Aorta (tissue), 5 donors: ENCODE measurements at regions not wholly inside any gene's neighbourhood (a gene's known extent, or its start where the extent isn't known, plus 50 kb on each side); places are given as distances from the start of the nearest gene placed in this dataset.
"Not testable (repeated sequence)": the region's sequence is repeated elsewhere in the genome, so short reads cannot be mapped to it uniquely, and the experiment has no call there.

Experiments
- ATAC-seq: fragments of 200-7000 bp; cut with Tn5 transposase; one replicate; pipeline ENCODE4 v1.9.1; 2022; ENCODE audit warnings: moderate library complexity; ENCODE audit not compliant: low FRiP score
- DNase-seq, 2 donors: peaks; one replicate each; pipeline ENCODE4 v3.0.0-alpha.2; 2020
- H3K27ac ChIP-seq, 2 donors: one replicate each; pipeline ENCODE4 v1.5.1; 2013; ENCODE audit warnings: low read length in 2 of 2, mild to moderate bottlenecking in 2 of 2, moderate library complexity in 2 of 2, control low read depth in 1 of 2, inconsistent platforms in 1 of 2, low read depth in 1 of 2
- H3K27me3 ChIP-seq, 2 donors: one replicate each; pipeline ENCODE4 v1.6.1; 2013; ENCODE audit warnings: control low read depth in 1 of 2, low read length in 1 of 2, mild to moderate bottlenecking in 1 of 2, moderate library complexity in 1 of 2; ENCODE audit not compliant: insufficient read depth in 2 of 2, control insufficient read depth in 1 of 2
- H3K36me3 ChIP-seq, 2 donors: one replicate each; pipeline ENCODE4 v1.6.1; 2013; ENCODE audit warnings: control low read depth in 1 of 2, low read length in 1 of 2, mild to moderate bottlenecking in 1 of 2; ENCODE audit not compliant: insufficient read depth in 2 of 2, control insufficient read depth in 1 of 2
- H3K4me1 ChIP-seq, 2 donors: one replicate each; pipeline ENCODE4 v1.6.1; 2013; ENCODE audit warnings: low read length in 2 of 2, control low read depth in 1 of 2, mild to moderate bottlenecking in 1 of 2, moderate library complexity in 1 of 2; ENCODE audit not compliant: insufficient read depth in 2 of 2, control insufficient read depth in 1 of 2
- H3K4me3 ChIP-seq, 2 donors: one replicate each; pipeline ENCODE4 v1.5.1; 2013; ENCODE audit warnings: low read length in 2 of 2, control low read depth in 1 of 2, mild to moderate bottlenecking in 1 of 2
- H3K9me3 ChIP-seq: one replicate; pipeline ENCODE4 v1.6.1; 2013; ENCODE audit warnings: mild to moderate bottlenecking, low read length; ENCODE audit not compliant: control insufficient read depth
- WGBS, 2 donors: extraction: QIAGEN DNeasy Blood & Tissue Kit; methylation state at CpG; one replicate each; pipeline ENCODE4 v1.1.7; 2013; 5-methylcytosine and 5-hydroxymethylcytosine counted together
- intact Hi-C, 2 donors: fragments of 100-400 bp; cut with DNase I; formaldehyde crosslinking; loops; one replicate each; pipeline versions ENCODE4 v1.14.2 to v1.15.0; 2022
- donor health status: healthy with polysubstance abuse.
- donor health status: Bipolar disorder and iron deficiency.
- donor health status: DM: no; HTN: no; CAD: no.
- donor health status: DM: no; HTN: no; CAD: no.
- donor health status: DM: yes; HTN: yes; CAD: no.

GRCh38 chr16:58850019-58850677, 116.0 kb upstream of the GOT2 start:
- Histone ChIP-seq H3K9me3 (no peaks in the 10 kb centered on the region), H3K36me3 (no peaks in the 10 kb centered on the region), H3K27ac (no peak overlapping the region), H3K4me3 (no peak overlapping the region), H3K4me1 (no peaks in the 10 kb centered on the region), H3K27me3 (no peaks in the 10 kb centered on the region)
- intact Hi-C loops = no loop called here
- WGBS, 2 donors = 42 to 47% methylated on average over 4 of the region's 4 CpGs
- DNase-seq (no peak), ATAC-seq (no peak)

DNA sequence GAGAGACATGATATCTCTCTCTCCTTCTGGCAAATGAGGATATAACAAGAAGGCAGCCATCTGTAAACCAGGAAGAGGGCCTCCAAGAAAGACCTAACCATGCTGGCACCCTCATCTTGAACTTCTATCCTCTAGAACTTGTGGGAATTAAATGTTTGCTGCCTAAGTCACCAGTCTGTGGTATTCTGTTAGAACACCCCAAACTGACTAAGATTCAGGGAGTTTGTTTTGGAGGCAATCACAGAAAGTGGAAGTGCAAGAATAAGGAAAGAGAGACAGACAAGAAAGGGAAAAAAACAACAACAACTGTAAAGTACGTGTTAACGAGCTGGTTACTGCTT, 114.5 kb upstream of the GOT2 start:
- no peaks in the 10 kb centered on the region for H3K9me3 ChIP-seq
- intact Hi-C loops = no loop called here
- no peaks in the 10 kb centered on the region for H3K36me3 ChIP-seq
- H3K4me3 ChIP-seq = no peak overlapping the region
- H3K4me1 ChIP-seq = no peaks in the 10 kb centered on the region
- no peak for ATAC-seq
- DNase-seq = no peak
- no peaks in the 10 kb centered on the region for H3K27me3 ChIP-seq
- WGBS, 2 donors = 94 to 98% methylated on average over 2 of the region's 2 CpGs
- no peak overlapping the region for H3K27ac ChIP-seq

DNA sequence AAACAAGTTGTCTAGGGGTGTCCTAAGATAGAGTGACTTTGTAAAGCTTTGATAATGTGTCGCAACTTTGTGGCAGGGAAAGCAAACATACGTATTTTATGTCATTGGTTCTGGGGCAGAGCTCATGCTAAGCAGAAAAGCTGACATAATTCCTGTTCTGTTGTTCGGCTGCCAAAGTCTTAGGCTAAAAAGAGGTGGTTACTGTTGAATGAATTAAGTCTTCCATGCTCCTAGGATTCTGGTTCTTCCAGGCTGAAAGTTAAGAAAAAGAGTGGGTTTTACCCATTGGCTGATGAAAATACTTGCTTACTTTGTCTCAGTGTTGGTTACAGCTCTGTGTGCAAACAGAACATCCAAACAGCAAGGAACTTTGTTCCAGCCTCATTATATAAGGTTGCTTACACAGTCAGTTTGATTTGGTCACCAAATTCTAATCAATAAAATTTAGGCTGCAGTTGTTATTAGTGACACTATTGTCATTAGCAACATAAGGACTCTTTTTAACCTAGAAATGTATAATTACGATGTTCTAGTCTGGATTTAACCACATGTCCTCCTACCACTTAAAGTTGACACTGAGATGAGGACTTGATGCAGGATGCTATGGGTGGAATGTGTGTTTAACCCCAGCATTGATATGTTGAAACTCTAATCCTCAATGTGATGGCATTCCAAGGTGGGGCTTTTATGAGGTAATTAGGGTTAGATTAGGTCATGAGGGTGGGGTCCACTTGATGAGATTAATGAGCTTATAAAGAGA, 114.0 kb upstream of the GOT2 start:
- Histone ChIP-seq H3K4me1 (no peaks in the 10 kb centered on the region), H3K36me3 (no peaks in the 10 kb centered on the region), H3K27ac (no peak overlapping the region), H3K4me3 (no peak overlapping the region), H3K9me3 (no peaks in the 10 kb centered on the region), H3K27me3 (no peaks in the 10 kb centered on the region)
- DNase-seq = no peak
- ATAC-seq = no peak
- WGBS, 2 donors = 28% methylated on average over 4 of the region's 4 CpGs
- intact Hi-C loops = no loop called here

DNA sequence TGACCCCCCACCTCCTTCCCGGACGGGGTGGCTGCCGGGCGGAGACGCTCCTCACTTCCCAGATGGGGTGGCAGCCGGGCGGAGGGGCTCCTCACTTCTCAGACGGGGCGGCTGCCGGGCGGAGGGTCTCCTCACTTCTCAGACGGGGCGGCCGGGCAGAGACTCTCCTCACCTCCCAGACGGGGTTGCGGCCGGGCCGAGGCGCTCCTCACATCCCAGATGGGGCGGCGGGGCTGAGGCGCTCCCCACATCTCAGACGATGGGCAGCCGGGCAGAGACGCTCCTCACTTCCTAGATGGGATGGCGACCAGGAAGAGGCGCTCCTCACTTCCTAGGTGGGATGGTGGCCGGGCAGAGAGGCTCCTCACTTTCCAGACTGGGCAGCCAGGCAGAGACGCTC, 112.1 kb upstream of the GOT2 start:
- H3K4me1 ChIP-seq, H3K4me3 ChIP-seq, intact Hi-C loops, ATAC-seq, H3K27ac ChIP-seq, H3K27me3 ChIP-seq, H3K36me3 ChIP-seq, DNase-seq, H3K9me3 ChIP-seq: not testable (repeated sequence)
- WGBS, 2 donors = 97 to 98% methylated on average over 23 to 29 of the region's 29 CpGs

GRCh38 chr16:58843675-58844074, 109.6 kb upstream of the GOT2 start:
- intact Hi-C loops = no loop called here
- WGBS, 2 donors = 9 to 16% methylated on average over 2 of the region's 2 CpGs
- no peaks in the 10 kb centered on the region for H3K36me3 ChIP-seq

GRCh38 chr16:58842746-58843145, 108.6 kb upstream of the GOT2 start:
- Histone ChIP-seq H3K27me3 (no peaks in the 10 kb centered on the region), H3K4me3 (no peak overlapping the region), H3K9me3 (no peaks in the 10 kb centered on the region), H3K4me1 (no peaks in the 10 kb centered on the region), H3K36me3 (no peaks in the 10 kb centered on the region), H3K27ac (no peak overlapping the region)
- ATAC-seq (no peak), DNase-seq (no peak)
- intact Hi-C loops = no loop called here

More at GRCh38 chr16:58843675-58844074, 109.6 kb upstream of the GOT2 start:
- ATAC-seq (no peak), DNase-seq (no peak)
- H3K27ac ChIP-seq = no peak overlapping the region
- H3K9me3 ChIP-seq = no peaks in the 10 kb centered on the region
- H3K4me1 ChIP-seq = no peaks in the 10 kb centered on the region
- H3K4me3 ChIP-seq = no peak overlapping the region
- no peaks in the 10 kb centered on the region for H3K27me3 ChIP-seq

GRCh38 chr16:58842156-58842555, 108.0 kb upstream of the GOT2 start:
- no peaks in the 10 kb centered on the region for H3K9me3 ChIP-seq
- no peak for ATAC-seq
- H3K4me1 ChIP-seq = no peaks in the 10 kb centered on the region
- no peaks in the 10 kb centered on the region for H3K36me3 ChIP-seq
- intact Hi-C loops = no loop called here
- no peak overlapping the region for H3K4me3 ChIP-seq
- WGBS, 2 donors = 90 to 100% methylated on average over 1 of the region's 1 CpG
- H3K27me3 ChIP-seq = no peaks in the 10 kb centered on the region
- no peak for DNase-seq
- no peak overlapping the region for H3K27ac ChIP-seq

GRCh38 chr16:58837950-58838349, 103.8 kb upstream of the GOT2 start:
- Histone ChIP-seq H3K36me3 (no peaks in the 10 kb centered on the region), H3K9me3 (no peaks in the 10 kb centered on the region), H3K27ac (no peak overlapping the region), H3K27me3 (no peaks in the 10 kb centered on the region), H3K4me3 (no peak overlapping the region), H3K4me1 (no peaks in the 10 kb centered on the region)
- intact Hi-C loops = no loop called here
- ATAC-seq = no peak
- whole genome bisulfite sequencing, 2 donors = 87 to 89% methylated on average over 3 of the region's 3 CpGs
- DNase-seq = no peak

GRCh38 chr16:58836427-58836826, 102.3 kb upstream of the GOT2 start:
- Histone ChIP-seq H3K27ac (no peak overlapping the region), H3K4me3 (no peak overlapping the region), H3K27me3 (no peaks in the 10 kb centered on the region), H3K4me1 (no peaks in the 10 kb centered on the region), H3K9me3 (no peaks in the 10 kb centered on the region), H3K36me3 (no peaks in the 10 kb centered on the region)
- ATAC-seq (no peak), DNase-seq (no peak)
- intact Hi-C loops = no loop called here
- WGBS, 2 donors = 76% methylated on average over 6 of the region's 6 CpGs
